Kidney (tissue), 13 donors: ENCODE measurements at regions not wholly inside any gene's neighbourhood (a gene's known extent, or its start where the extent isn't known, plus 50 kb on each side); places are given as distances from the start of the nearest gene placed in this dataset.

Experiments
- DNase-seq, 5 donors: peaks; one replicate each; pipeline ENCODE4 v3.0.0-alpha.2; 2013 to 2020
- FAIRE-seq: peaks from 2 replicates; lab custom pipeline; 2012; peaks lifted over from hg19 to GRCh38; lab: Jason Lieb, UNC
- H3K27ac ChIP-seq, 2 donors: one replicate each; pipeline ENCODE4 v1.7.0; 2013; ENCODE audit warnings: low read depth in 2 of 2, low read length in 2 of 2, inconsistent platforms in 1 of 2
- H3K27me3 ChIP-seq: one replicate; pipeline ENCODE4 v1.7.1; 2013; ENCODE audit warnings: low read length, inconsistent platforms; ENCODE audit not compliant: control insufficient read depth, insufficient read depth
- H3K36me3 ChIP-seq, 3 donors: one replicate each; pipeline versions ENCODE4 v1.7.0 to v1.7.1; 2013; ENCODE audit warnings: low read length in 3 of 3, control low read depth in 1 of 3, inconsistent platforms in 1 of 3; ENCODE audit not compliant: insufficient read depth in 3 of 3, control insufficient read depth in 2 of 3
- H3K4me1 ChIP-seq, 3 donors: one replicate each; pipeline versions ENCODE4 v1.7.0 to v1.7.1; 2013; ENCODE audit warnings: low read length in 3 of 3, inconsistent platforms in 1 of 3, low read depth in 1 of 3; ENCODE audit not compliant: control insufficient read depth in 2 of 3, insufficient read depth in 2 of 3
- H3K4me3 ChIP-seq, 3 donors: one replicate each; pipeline versions ENCODE4 v1.7.0 to v1.8.1; 2013; ENCODE audit warnings: low read length in 3 of 3, control low read depth in 1 of 3, inconsistent platforms in 1 of 3
- H3K9ac ChIP-seq, 3 donors: one replicate each; pipeline versions ENCODE4 v1.7.0 to v1.7.1; 2013; ENCODE audit warnings: low read length in 3 of 3, control low read depth in 1 of 3, inconsistent platforms in 1 of 3
- H3K9me3 ChIP-seq, 3 donors: one replicate each; pipeline versions ENCODE4 v1.7.0 to v1.7.1; 2013; ENCODE audit warnings: low read length in 3 of 3, control low read depth in 1 of 3, inconsistent platforms in 1 of 3; ENCODE audit not compliant: control insufficient read depth in 2 of 3, insufficient read depth in 1 of 3
- intact Hi-C: fragments of 100-400 bp; cut with DNase I; formaldehyde crosslinking; loops from one replicate; pipeline ENCODE4 v1.11.1; 2022
- TF ChIP-seq, protein P1 (sequence below): IDR thresholded peaks from 3 replicates; pipeline ENCODE4 v1.5.1; 2012; ENCODE audit warnings: mild to moderate bottlenecking, moderate library complexity, borderline replicate concordance; ENCODE audit not compliant: insufficient read depth; ENCODE audit errors: extremely low read depth
- donor health status: control.
- donor health status: control.
- donor health status: control.
- donor health status: control.
- donor health status: control.
- donor health status: DM: yes; HTN: yes; CAD: no.
- donor health status: Normal renal cell carcinoma (clear cell type).

GRCh38 chr3:59480486-59480995 is 430.7 kb upstream of the CFAP20DC start:
- Histone ChIP-seq H3K27me3 (no peaks in the 10 kb centered on the region), H3K9me3 (no peaks in the 10 kb centered on the region), H3K36me3 (no peaks in the 10 kb centered on the region), H3K9ac (no peak overlapping the region), H3K27ac (no peak overlapping the region), H3K4me1 (no peaks in the 10 kb centered on the region), H3K4me3 (no peak overlapping the region)
- intact Hi-C loops, result no loop called here
- DNase-seq (no peak), FAIRE-seq (no peak)
- TF ChIP-seq, protein P1, sequence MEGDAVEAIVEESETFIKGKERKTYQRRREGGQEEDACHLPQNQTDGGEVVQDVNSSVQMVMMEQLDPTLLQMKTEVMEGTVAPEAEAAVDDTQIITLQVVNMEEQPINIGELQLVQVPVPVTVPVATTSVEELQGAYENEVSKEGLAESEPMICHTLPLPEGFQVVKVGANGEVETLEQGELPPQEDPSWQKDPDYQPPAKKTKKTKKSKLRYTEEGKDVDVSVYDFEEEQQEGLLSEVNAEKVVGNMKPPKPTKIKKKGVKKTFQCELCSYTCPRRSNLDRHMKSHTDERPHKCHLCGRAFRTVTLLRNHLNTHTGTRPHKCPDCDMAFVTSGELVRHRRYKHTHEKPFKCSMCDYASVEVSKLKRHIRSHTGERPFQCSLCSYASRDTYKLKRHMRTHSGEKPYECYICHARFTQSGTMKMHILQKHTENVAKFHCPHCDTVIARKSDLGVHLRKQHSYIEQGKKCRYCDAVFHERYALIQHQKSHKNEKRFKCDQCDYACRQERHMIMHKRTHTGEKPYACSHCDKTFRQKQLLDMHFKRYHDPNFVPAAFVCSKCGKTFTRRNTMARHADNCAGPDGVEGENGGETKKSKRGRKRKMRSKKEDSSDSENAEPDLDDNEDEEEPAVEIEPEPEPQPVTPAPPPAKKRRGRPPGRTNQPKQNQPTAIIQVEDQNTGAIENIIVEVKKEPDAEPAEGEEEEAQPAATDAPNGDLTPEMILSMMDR, result no peak

- FAIRE-seq (no peak), DNase-seq (no peak)
- no peak overlapping the region for H3K27ac ChIP-seq
Measured at GRCh38 chr3:59473636-59474035, 423.8 kb upstream of the CFAP20DC start.

GRCh38 chr3:59472541-59472940 is 422.7 kb upstream of the CFAP20DC start:
- H3K27ac ChIP-seq, result no peak overlapping the region
- FAIRE-seq (no peak), DNase-seq (no peak)
- no peaks in the 10 kb centered on the region for H3K36me3 ChIP-seq
- no peaks in the 10 kb centered on the region for H3K27me3 ChIP-seq
- TF ChIP-seq, protein P1, result no peak
- no peak overlapping the region for H3K4me3 ChIP-seq
- intact Hi-C loops, result no loop called here
- no peaks in the 10 kb centered on the region for H3K9me3 ChIP-seq
- H3K9ac ChIP-seq, result no peak overlapping the region
- H3K4me1 ChIP-seq, result no peaks in the 10 kb centered on the region

More at GRCh38 chr3:59473636-59474035, 423.8 kb upstream of the CFAP20DC start:
- TF ChIP-seq, protein P1, result no peak
- H3K36me3 ChIP-seq, result no peaks in the 10 kb centered on the region
- no peaks in the 10 kb centered on the region for H3K27me3 ChIP-seq
- intact Hi-C loops, result no loop called here
- no peaks in the 10 kb centered on the region for H3K9me3 ChIP-seq
- no peaks in the 10 kb centered on the region for H3K4me1 ChIP-seq
- no peak overlapping the region for H3K9ac ChIP-seq
- no peak overlapping the region for H3K4me3 ChIP-seq
